T-cell (primary cell): ENCODE measurements at regions not wholly inside any gene's neighbourhood (a gene's known extent, or its start where the extent isn't known, plus 50 kb on each side); places are given as distances from the start of the nearest gene placed in this dataset.

Source experiments
- ATAC-seq, 4 experiments: fragments of 200-7000 bp in 3 of 4; fragments of 150-1000 bp in 1 of 4; cut with Tn5 transposase; replicated peaks in 1 of 4; 1 replicate in 3 of 4; 2 replicates in 1 of 4; pipeline ENCODE4 v1.10.0; 2021; ENCODE audit warnings: moderate library complexity in 3 of 4, mild to moderate bottlenecking in 2 of 4, moderate number of reproducible peaks in 1 of 4
- CTCF ChIA-PET, 2 donors: fragments of 300-600 bp; sonication (Branson Sonifier 250); formaldehyde crosslinking; loops; one replicate each; lab custom pipeline; 2022; ENCODE audit warnings: antibody characterized with exemption in 2 of 2; lab: Charles Lee
- POLR2A ChIA-PET, 2 donors: fragments of 300-600 bp; sonication (Branson Sonifier 250); formaldehyde crosslinking; loops; one replicate each; lab custom pipeline; 2022; ENCODE audit warnings: antibody characterized with exemption in 2 of 2; lab: Charles Lee
- DNase-seq, 35 experiments: peaks; one replicate each; pipeline versions ENCODE4 v3.0.0 to v3.0.0-alpha.2; 2013 to 2023
- H3K27ac ChIP-seq: one replicate; pipeline ENCODE4 v1.5.1; 2013; ENCODE audit warnings: low read length
- H3K27me3 ChIP-seq, 2 experiments: replicated peaks in 1 of 2; 1 replicate in 1 of 2; 2 replicates in 1 of 2; pipeline versions ENCODE4 v1.6.1 to v1.7.0; 2013; ENCODE audit warnings: low read length in 1 of 2, mixed read lengths in 1 of 2; ENCODE audit not compliant: control insufficient read depth in 2 of 2, insufficient read depth in 2 of 2; ENCODE audit errors: extremely low read depth in 1 of 2
- H3K36me3 ChIP-seq, 2 donors: 1 replicate in 1 of 2; 2 replicates in 1 of 2; pipeline versions ENCODE4 v1.6.1 to v1.7.0; 2013; ENCODE audit warnings: low read length in 1 of 2; ENCODE audit not compliant: control insufficient read depth in 2 of 2, insufficient read depth in 1 of 2; ENCODE audit errors: extremely low read depth in 1 of 2
- H3K4me1 ChIP-seq, 2 experiments: 1 replicate in 1 of 2; 2 replicates in 1 of 2; pipeline versions ENCODE4 v1.6.1 to v1.7.0; 2013; ENCODE audit warnings: low read length in 2 of 2, mixed read lengths in 1 of 2; ENCODE audit not compliant: insufficient read depth in 2 of 2, control insufficient read depth in 1 of 2; ENCODE audit errors: extremely low read depth in 1 of 2
- H3K4me3 ChIP-seq, 2 donors: 1 replicate in 1 of 2; 2 replicates in 1 of 2; pipeline versions ENCODE4 v1.5.1 to v1.7.0; 2013; ENCODE audit warnings: mild to moderate bottlenecking in 2 of 2, low read length in 1 of 2, moderate library complexity in 1 of 2; ENCODE audit not compliant: control insufficient read depth in 1 of 2; ENCODE audit errors: extremely low read depth in 1 of 2
- H3K9me3 ChIP-seq: 2 replicates; pipeline ENCODE4 v1.7.0; 2013
- H3K27ac Mint-ChIP-seq, 2 donors: one replicate each; pipeline ENCODE4 v1.8.0; 2020 to 2021; ENCODE audit warnings: mild to moderate bottlenecking in 2 of 2, mixed read lengths in 2 of 2
- H3K27me3 Mint-ChIP-seq, 2 donors: one replicate each; pipeline ENCODE4 v1.8.0; 2021 to 2022; ENCODE audit warnings: mixed read lengths in 2 of 2
- H3K36me3 Mint-ChIP-seq: one replicate; pipeline ENCODE4 v1.8.0; 2021; ENCODE audit warnings: mixed read lengths
- H3K4me1 Mint-ChIP-seq, 3 donors: one replicate each; pipeline ENCODE4 v1.8.0; 2020 to 2022; ENCODE audit warnings: mixed read lengths in 3 of 3, mild to moderate bottlenecking in 1 of 3
- H3K4me3 Mint-ChIP-seq, 3 donors: one replicate each; pipeline ENCODE4 v1.8.0; 2020 to 2022; ENCODE audit warnings: mild to moderate bottlenecking in 3 of 3, mixed read lengths in 3 of 3, moderate library complexity in 3 of 3
- H3K9me3 Mint-ChIP-seq, 3 donors: one replicate each; pipeline ENCODE4 v1.8.0; 2020 to 2022; ENCODE audit warnings: mixed read lengths in 3 of 3
- WGBS: methylation state at CpG from one replicate; pipeline ENCODE4 v1.1.5; 2013; ENCODE audit warnings: missing lambda C conversion rate; ENCODE audit not compliant: insufficient coverage; 5-methylcytosine and 5-hydroxymethylcytosine counted together

- no peaks in the 10 kb centered on the region for H3K27me3 ChIP-seq
- ATAC-seq (no peak), DNase-seq (no peak)
- H3K4me1 ChIP-seq: no peaks in the 10 kb centered on the region
- Mint-ChIP-seq H3K9me3 (no peaks in the 10 kb centered on the region), H3K27ac (no peak overlapping the region), H3K4me1 (no peaks in the 10 kb centered on the region), H3K27me3 (no peaks in the 10 kb centered on the region), H3K4me3 (no peak overlapping the region), H3K36me3 (no peaks in the 10 kb centered on the region)
- no peaks in the 10 kb centered on the region for H3K36me3 ChIP-seq
- no peak overlapping the region for H3K4me3 ChIP-seq
- 98% methylated on average over 12 of the region's 14 CpGs for WGBS
- POLR2A ChIA-PET: no interaction called here
- CTCF ChIA-PET: no interaction called here
- H3K27ac ChIP-seq: no peak overlapping the region
- H3K9me3 ChIP-seq: no peaks in the 10 kb centered on the region
Measured at GRCh38 chr17:11094331-11094730, 146.7 kb upstream of the SHISA6 start.

GRCh38 chr17:11086646-11087340, 154.2 kb upstream of the SHISA6 start:
- POLR2A ChIA-PET: no interaction called here
- CTCF ChIA-PET: no interaction called here
- Mint-ChIP-seq H3K36me3 (no peaks in the 10 kb centered on the region), H3K27me3 (no peaks in the 10 kb centered on the region), H3K27ac (no peak overlapping the region), H3K4me3 (no peak overlapping the region), H3K4me1 (no peaks in the 10 kb centered on the region), H3K9me3 (peaks cover 0 to 4% (median 0%) of the 10 kb centered on the region in 3 donors)
- Histone ChIP-seq H3K4me1 (no peaks in the 10 kb centered on the region), H3K4me3 (no peak overlapping the region), H3K9me3 (no peaks in the 10 kb centered on the region), H3K27me3 (no peaks in the 10 kb centered on the region), H3K36me3 (no peaks in the 10 kb centered on the region), H3K27ac (no peak overlapping the region)
- no peak for DNase-seq
- ATAC-seq: no peak
- whole genome bisulfite sequencing: 89% methylated on average over 5 of the region's 8 CpGs

GRCh38 chr17:11082559-11082958, 158.5 kb upstream of the SHISA6 start:
- no peak overlapping the region for H3K27ac Mint-ChIP-seq
- Histone ChIP-seq H3K27ac (no peak overlapping the region), H3K9me3 (no peaks in the 10 kb centered on the region), H3K4me3 (no peak overlapping the region), H3K4me1 (no peaks in the 10 kb centered on the region), H3K27me3 (no peaks in the 10 kb centered on the region), H3K36me3 (no peaks in the 10 kb centered on the region)
- H3K9me3 Mint-ChIP-seq: peaks cover 0 to 4% (median 0%) of the 10 kb centered on the region in 3 donors
- ChIA-PET POLR2A (no interaction called here), CTCF (no interaction called here)
- no peaks in the 10 kb centered on the region for H3K36me3 Mint-ChIP-seq
- no peaks in the 10 kb centered on the region for H3K4me1 Mint-ChIP-seq
- H3K4me3 Mint-ChIP-seq: no peak overlapping the region
- no peaks in the 10 kb centered on the region for H3K27me3 Mint-ChIP-seq
- no peak for ATAC-seq
- no peak for DNase-seq

GRCh38 chr17:11081342-11081741, 159.7 kb upstream of the SHISA6 start:
- ChIA-PET CTCF (no interaction called here), POLR2A (no interaction called here)
- no peak overlapping the region for H3K27ac ChIP-seq
- H3K36me3 ChIP-seq: no peaks in the 10 kb centered on the region
- H3K9me3 ChIP-seq: no peaks in the 10 kb centered on the region
- H3K4me1 ChIP-seq: no peaks in the 10 kb centered on the region
- Mint-ChIP-seq H3K4me3 (no peak overlapping the region), H3K27me3 (no peaks in the 10 kb centered on the region), H3K36me3 (no peaks in the 10 kb centered on the region), H3K9me3 (peaks cover 0 to 4% (median 0%) of the 10 kb centered on the region in 3 donors), H3K4me1 (no peaks in the 10 kb centered on the region), H3K27ac (no peak overlapping the region)
- ATAC-seq (no peak), DNase-seq (no peak)
- no peaks in the 10 kb centered on the region for H3K27me3 ChIP-seq
- H3K4me3 ChIP-seq: no peak overlapping the region
- WGBS: no CpG with 5 or more reads among the region's 3 CpGs

- H3K36me3 Mint-ChIP-seq: no peaks in the 10 kb centered on the region
- Histone ChIP-seq H3K36me3 (no peaks in the 10 kb centered on the region), H3K9me3 (no peaks in the 10 kb centered on the region), H3K4me3 (no peak overlapping the region), H3K4me1 (no peaks in the 10 kb centered on the region), H3K27me3 (no peaks in the 10 kb centered on the region), H3K27ac (no peak overlapping the region)
- H3K4me1 Mint-ChIP-seq: no peaks in the 10 kb centered on the region
- no peaks in the 10 kb centered on the region for H3K9me3 Mint-ChIP-seq
- ChIA-PET POLR2A (no interaction called here), CTCF (no interaction called here)
- no peak overlapping the region for H3K4me3 Mint-ChIP-seq
- DNase-seq (no peak), ATAC-seq (no peak)
- no CpG with 5 or more reads among the region's 1 CpG for WGBS
- H3K27ac Mint-ChIP-seq: no peak overlapping the region
- no peaks in the 10 kb centered on the region for H3K27me3 Mint-ChIP-seq
Measured at GRCh38 chr17:11077673-11078072, 163.3 kb upstream of the SHISA6 start.

- Histone ChIP-seq H3K27me3 (no peaks in the 10 kb centered on the region), H3K4me3 (no peak overlapping the region), H3K27ac (no peak overlapping the region), H3K4me1 (no peaks in the 10 kb centered on the region), H3K36me3 (no peaks in the 10 kb centered on the region), H3K9me3 (no peaks in the 10 kb centered on the region)
- ATAC-seq: no peak
- 43% methylated on average over 1 of the region's 2 CpGs for WGBS
- Mint-ChIP-seq H3K27ac (no peak overlapping the region), H3K36me3 (no peaks in the 10 kb centered on the region), H3K9me3 (peaks cover 7 to 22% (median 12%) of the 10 kb centered on the region in 3 donors), H3K4me3 (no peak overlapping the region), H3K27me3 (no peaks in the 10 kb centered on the region), H3K4me1 (no peaks in the 10 kb centered on the region)
- CTCF ChIA-PET: no interaction called here
- no peak for DNase-seq
- POLR2A ChIA-PET: no interaction called here
Measured at GRCh38 chr17:11074451-11074850, 166.6 kb upstream of the SHISA6 start.

- no peak for ATAC-seq
- Histone ChIP-seq H3K4me3 (no peak overlapping the region), H3K27ac (no peak overlapping the region), H3K9me3 (no peaks in the 10 kb centered on the region), H3K4me1 (no peaks in the 10 kb centered on the region), H3K36me3 (no peaks in the 10 kb centered on the region), H3K27me3 (peaks cover 0 to 2% of the 10 kb centered on the region in 2 experiments)
- Mint-ChIP-seq H3K4me3 (no peak overlapping the region), H3K4me1 (no peaks in the 10 kb centered on the region), H3K9me3 (peaks cover 11 to 14% (median 11%) of the 10 kb centered on the region in 3 donors), H3K27me3 (no peaks in the 10 kb centered on the region), H3K27ac (no peak overlapping the region), H3K36me3 (no peaks in the 10 kb centered on the region)
- DNase-seq: no peak
- ChIA-PET CTCF (no interaction called here), POLR2A (no interaction called here)
Measured at GRCh38 chr17:11056926-11057325, 184.1 kb upstream of the SHISA6 start.
